IPS-18a (cell line): ENCODE measurements at regions not wholly inside any gene's neighbourhood (a gene's known extent, or its start where the extent isn't known, plus 50 kb on each side); places are given as distances from the start of the nearest gene placed in this dataset.

Experiments used
- H3K27ac ChIP-seq: one replicate; pipeline ENCODE4 v1.5.1; 2013; ENCODE audit warnings: low read length
- H3K27me3 ChIP-seq: one replicate; pipeline ENCODE4 v1.6.1; 2013; ENCODE audit warnings: mild to moderate bottlenecking, low read length; ENCODE audit not compliant: control insufficient read depth, insufficient read depth
- H3K36me3 ChIP-seq: one replicate; pipeline ENCODE4 v1.6.1; 2013; ENCODE audit warnings: low read depth, low read length; ENCODE audit not compliant: control insufficient read depth
- H3K4me1 ChIP-seq: one replicate; pipeline ENCODE4 v1.6.1; 2013; ENCODE audit warnings: low read depth, low read length; ENCODE audit not compliant: control insufficient read depth
- H3K4me3 ChIP-seq: one replicate; pipeline ENCODE4 v1.5.1; 2013; ENCODE audit warnings: low read length
- H3K9ac ChIP-seq: one replicate; pipeline ENCODE4 v1.6.1; 2013; ENCODE audit warnings: mild to moderate bottlenecking, low read length, moderate library complexity
- H3K9me3 ChIP-seq: one replicate; pipeline ENCODE4 v1.6.1; 2013; ENCODE audit warnings: low read depth, low read length; ENCODE audit not compliant: control insufficient read depth

DNA sequence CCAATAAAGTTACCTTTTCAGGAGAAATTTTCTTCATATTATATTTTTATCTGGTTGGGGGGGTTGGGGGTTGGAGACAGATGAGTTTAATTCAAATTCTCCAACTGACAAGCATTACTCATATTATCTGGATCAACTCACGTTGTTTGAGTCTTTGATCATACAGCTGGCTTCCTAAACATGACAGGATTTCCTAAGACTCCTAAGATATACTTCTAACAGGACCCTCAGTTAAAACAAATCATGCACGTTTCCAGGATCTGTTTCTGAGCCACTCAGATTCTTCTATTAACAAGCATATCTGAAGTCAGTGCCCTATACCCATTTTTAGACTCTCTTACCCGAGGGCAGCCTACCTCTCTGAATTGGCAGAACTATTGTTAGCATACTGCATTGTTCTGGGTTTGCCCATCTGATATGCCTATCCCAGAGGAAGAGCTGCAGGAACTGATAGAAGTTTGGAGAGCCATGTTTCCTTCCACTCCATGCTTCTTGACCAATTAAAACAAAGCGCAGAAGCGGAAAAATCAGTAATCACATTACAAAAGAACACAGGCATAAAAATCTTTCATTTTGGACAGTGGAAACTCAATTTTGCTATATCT, 653.9 kb downstream of the LTN1 start:
- no peak overlapping the region for H3K27ac ChIP-seq
- H3K9ac ChIP-seq = no peak overlapping the region
- H3K9me3 ChIP-seq = no peaks in the 10 kb centered on the region
- no peaks in the 10 kb centered on the region for H3K36me3 ChIP-seq
- peaks cover 5% of the 10 kb centered on the region for H3K4me1 ChIP-seq
- no peaks in the 10 kb centered on the region for H3K27me3 ChIP-seq
- no peak overlapping the region for H3K4me3 ChIP-seq

DNA sequence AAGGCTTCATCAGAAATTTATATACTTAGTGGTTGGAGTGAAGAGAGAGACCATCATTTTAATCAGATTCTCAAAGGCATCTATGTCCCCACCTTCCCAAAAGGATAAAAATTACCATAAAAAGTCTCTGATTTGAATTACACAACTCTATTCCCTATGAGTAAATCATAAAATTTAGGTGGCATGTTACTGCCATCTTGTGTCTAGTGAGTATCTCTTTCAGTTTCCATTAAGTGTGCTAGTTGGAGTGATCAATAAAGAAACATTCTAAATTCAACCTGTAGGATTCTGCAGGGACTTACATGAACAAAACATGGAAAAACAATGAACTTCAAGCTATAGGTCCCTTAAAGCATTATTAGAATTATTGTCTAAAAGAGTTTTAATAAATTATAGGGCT, 655.4 kb downstream of the LTN1 start:
- no peaks in the 10 kb centered on the region for H3K9me3 ChIP-seq
- peaks cover 5% of the 10 kb centered on the region for H3K4me1 ChIP-seq
- H3K36me3 ChIP-seq = no peaks in the 10 kb centered on the region
- no peaks in the 10 kb centered on the region for H3K27me3 ChIP-seq
- no peak overlapping the region for H3K4me3 ChIP-seq
- H3K9ac ChIP-seq = no peak overlapping the region
- no peak overlapping the region for H3K27ac ChIP-seq

DNA sequence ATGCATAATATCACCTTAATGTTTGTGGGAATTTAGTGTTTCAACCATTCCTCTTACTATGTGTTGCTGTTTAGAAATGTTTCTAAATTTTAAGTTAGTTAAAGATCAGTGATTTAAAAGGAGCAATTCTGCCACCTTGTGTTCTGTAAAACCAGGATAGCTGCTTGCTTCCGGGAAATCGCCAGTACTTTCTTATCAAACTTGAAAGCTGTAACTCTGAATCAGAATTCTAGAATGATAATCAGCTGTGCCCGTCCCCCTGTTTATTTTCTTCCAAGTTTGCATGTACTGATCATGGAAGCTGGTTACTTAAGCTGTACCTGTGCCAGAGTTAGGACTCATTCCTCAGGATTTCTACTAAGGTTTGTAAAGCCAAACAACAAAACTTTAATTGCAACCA, 656.4 kb downstream of the LTN1 start:
- Histone ChIP-seq H3K27me3 (no peaks in the 10 kb centered on the region), H3K27ac (no peak overlapping the region)

DNA sequence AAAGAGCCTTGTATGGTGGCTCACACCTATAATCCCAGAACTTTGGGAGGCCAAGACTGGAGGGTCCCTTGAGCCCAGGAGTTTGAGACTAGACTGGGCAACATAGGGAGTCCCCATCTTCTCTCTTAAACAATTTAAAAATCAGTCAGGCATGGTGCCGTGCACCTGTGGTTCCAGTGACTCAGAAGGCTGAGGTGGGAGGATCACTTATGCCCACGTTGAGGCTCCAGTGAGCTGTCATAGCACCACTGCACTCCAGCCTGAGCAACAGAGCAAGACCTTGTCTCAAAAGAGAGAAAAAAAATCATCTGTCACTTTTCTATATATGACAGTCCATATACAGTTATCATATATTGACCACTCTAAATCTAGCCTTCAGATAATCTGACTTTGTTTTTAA, 658.3 kb downstream of the LTN1 start:
- Histone ChIP-seq H3K27ac (no peak overlapping the region), H3K27me3 (no peaks in the 10 kb centered on the region), H3K36me3 (no peaks in the 10 kb centered on the region), H3K9ac (no peak overlapping the region), H3K4me1 (peaks cover 5% of the 10 kb centered on the region), H3K4me3 (no peak overlapping the region), H3K9me3 (no peaks in the 10 kb centered on the region)

More for the DNA sequence above, 656.4 kb downstream of the LTN1 start:
- H3K9ac ChIP-seq = no peak overlapping the region
- H3K4me3 ChIP-seq = no peak overlapping the region
- peaks cover 5% of the 10 kb centered on the region for H3K4me1 ChIP-seq
- H3K36me3 ChIP-seq = no peaks in the 10 kb centered on the region
- no peaks in the 10 kb centered on the region for H3K9me3 ChIP-seq

DNA sequence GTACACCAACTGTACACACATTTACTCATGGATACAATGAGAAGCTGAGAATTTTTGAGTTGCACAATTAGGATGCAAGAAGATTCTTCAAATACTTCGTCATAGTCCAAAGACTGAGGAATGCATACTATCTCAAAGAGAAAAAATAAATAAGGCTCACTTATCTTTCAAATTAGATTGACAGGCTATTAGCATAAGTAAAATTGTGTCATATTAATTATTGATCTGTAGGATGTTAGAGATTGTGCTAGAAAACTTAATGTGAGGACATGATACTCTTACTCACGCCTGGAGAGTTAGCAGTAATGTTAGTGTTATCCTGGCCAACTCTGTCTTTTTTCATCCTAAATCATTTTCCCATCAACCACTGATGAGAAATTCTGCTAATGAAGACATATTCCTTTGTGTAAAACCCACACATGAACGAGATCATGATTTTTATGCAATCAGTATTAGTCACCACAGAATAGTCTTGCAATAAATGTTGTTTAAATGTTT, 659.0 kb downstream of the LTN1 start:
- H3K9ac ChIP-seq = no peak overlapping the region
- H3K4me3 ChIP-seq = no peak overlapping the region
- peaks cover 5% of the 10 kb centered on the region for H3K4me1 ChIP-seq
- H3K9me3 ChIP-seq = no peaks in the 10 kb centered on the region
- H3K36me3 ChIP-seq = no peaks in the 10 kb centered on the region
- no peaks in the 10 kb centered on the region for H3K27me3 ChIP-seq
- H3K27ac ChIP-seq = no peak overlapping the region

DNA sequence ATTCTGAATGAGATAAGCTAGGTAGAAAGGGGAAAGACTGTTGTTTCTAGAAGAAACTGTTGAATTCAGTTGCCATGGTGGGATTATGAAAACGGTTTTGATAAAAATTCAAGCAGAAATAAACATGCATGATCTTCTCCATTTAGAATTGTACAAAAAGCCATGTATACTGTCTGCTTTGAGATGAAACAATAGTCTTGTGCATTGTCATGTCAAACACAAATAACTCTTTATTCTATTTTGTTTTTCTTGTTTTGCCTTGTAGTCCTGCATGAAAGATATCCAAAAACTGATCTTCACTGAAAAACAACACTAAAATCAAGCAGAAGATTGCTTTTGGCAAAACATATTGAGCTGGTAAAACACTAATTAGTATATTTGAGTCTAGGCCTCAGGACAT, 659.9 kb downstream of the LTN1 start:
- peaks cover 5% of the 10 kb centered on the region for H3K9me3 ChIP-seq

DNA sequence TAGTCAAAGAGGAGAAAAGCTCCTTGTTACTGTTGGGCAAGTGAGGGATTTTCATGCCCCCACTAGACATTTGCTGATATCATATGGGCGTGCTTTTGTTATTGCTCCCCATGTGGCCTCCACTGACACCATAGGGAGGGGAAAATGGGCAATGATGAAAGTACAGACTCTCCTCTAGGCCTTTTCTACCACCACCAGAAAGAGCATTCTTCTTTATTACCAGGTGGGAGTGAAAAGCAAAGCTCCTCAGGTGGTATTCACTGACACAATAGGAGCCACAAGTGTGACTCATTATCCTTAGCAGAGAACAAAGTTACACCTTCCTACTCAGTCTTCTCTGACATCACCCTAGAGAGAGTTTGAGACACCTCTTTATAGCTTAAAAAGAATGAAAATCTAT, 667.1 kb downstream of the LTN1 start:
- H3K4me3 ChIP-seq = no peak overlapping the region
- no peak overlapping the region for H3K9ac ChIP-seq
- peak overlapping the region; percentile 68 for H3K27ac ChIP-seq

More for the DNA sequence above, 659.9 kb downstream of the LTN1 start:
- no peaks in the 10 kb centered on the region for H3K27me3 ChIP-seq
- no peak overlapping the region for H3K4me3 ChIP-seq
- no peak overlapping the region for H3K9ac ChIP-seq
- H3K36me3 ChIP-seq = no peaks in the 10 kb centered on the region
- H3K4me1 ChIP-seq = peaks cover 5% of the 10 kb centered on the region
- no peak overlapping the region for H3K27ac ChIP-seq

DNA sequence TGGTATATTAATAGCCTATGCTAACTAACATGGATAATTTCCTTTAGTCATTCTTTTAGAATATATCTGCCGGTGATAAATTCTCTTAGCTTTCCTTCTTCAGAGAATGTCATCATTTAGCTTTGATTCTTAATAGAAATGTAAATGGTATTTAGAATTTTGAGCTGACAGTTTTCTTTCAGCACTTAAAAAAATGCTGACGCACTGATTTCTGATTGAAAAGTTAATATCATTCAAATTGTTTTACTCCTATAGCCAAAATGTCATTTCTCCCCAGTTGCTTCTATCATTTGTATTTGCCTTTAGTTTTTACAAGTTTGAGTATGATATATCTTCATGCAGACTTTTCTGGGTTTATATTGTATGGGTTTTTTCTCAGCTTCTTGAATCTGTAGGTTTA, 668.0 kb downstream of the LTN1 start:
- no peak overlapping the region for H3K9ac ChIP-seq
- peak overlapping the region; percentile 57 for H3K27ac ChIP-seq
- H3K9me3 ChIP-seq = peaks cover 5% of the 10 kb centered on the region
- no peak overlapping the region for H3K4me3 ChIP-seq
- H3K27me3 ChIP-seq = no peaks in the 10 kb centered on the region
- peaks cover 25% of the 10 kb centered on the region for H3K4me1 ChIP-seq
- H3K36me3 ChIP-seq = no peaks in the 10 kb centered on the region

More for the DNA sequence above, 667.1 kb downstream of the LTN1 start:
- Histone ChIP-seq H3K4me1 (peaks cover 25% of the 10 kb centered on the region), H3K36me3 (no peaks in the 10 kb centered on the region), H3K9me3 (peaks cover 5% of the 10 kb centered on the region), H3K27me3 (no peaks in the 10 kb centered on the region)

DNA sequence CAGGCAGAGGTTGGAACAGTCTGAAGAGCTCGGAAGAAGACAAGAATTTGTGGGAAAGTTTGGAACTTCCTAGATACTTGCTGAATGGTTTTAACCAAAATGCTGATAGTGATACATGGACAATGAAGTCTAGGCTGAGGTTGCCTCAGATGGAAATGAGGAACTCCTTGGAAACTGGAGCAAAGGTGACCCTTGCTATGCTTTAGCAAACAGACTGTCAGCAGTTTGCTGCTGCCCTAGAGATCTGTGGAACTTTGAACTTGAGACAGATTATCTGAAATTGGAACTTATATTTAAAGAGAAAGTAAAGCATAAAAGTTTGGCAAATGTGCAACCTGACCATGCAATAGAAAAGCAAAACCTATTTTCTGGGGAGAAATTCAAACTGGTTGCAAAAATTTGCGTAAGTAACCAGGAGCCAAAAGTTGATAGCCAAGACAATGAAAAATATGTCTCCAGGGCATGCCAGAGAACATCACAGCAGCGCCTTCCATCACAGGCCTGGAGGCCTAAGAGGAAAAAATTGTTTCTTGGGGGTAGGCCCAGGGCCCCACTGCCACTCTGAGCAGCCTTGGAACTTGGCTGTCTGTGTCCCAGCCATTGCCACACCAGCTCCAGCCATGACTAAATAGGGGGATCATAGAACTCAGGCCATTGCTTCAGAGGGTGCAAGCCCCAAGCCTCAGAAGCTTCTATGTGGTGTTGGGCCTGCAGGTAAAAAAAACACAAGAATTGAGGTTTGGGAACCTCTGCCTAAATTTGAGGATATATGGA, 675.3 kb downstream of the LTN1 start:
- Histone ChIP-seq H3K9me3 (no peaks in the 10 kb centered on the region), H3K4me3 (no peak overlapping the region), H3K27ac (no peak overlapping the region), H3K36me3 (no peaks in the 10 kb centered on the region), H3K4me1 (no peaks in the 10 kb centered on the region), H3K27me3 (no peaks in the 10 kb centered on the region), H3K9ac (no peak overlapping the region)

DNA sequence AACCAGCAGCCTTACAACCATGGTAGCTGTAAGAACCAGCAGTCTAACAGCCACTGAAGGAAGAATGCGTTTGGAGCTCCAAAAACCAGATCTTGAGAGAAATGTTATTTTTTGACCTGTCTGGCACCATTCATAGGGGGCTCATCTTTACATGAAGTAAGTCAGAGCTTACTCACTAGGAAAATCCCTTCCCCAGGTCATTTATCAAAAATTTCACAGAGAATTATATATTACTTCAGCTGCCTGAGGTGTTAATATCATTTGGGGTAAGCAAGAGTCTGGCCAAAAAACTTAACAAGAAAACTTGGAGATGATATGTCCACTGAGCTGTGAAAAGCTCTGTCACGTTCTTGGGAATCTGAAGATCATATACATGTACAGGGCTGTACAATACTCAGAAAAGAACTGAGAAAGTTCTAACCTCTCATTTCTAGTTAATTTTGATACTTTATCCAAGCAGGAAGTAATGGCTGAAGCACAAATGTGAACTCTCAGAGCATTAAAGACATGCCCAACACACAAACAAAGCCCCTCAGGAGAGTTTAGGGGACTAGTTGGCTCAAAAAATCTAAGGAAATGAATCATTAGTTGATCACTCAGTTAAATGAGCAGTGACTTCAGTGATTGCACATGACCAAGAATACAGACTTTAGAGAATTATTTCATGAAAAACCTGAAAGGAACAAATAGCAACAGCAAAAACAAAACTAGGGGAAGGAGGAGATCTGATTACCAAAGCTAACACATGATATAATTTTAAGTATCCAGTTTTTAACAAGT, 681.1 kb downstream of the LTN1 start:
- Histone ChIP-seq H3K36me3 (no peaks in the 10 kb centered on the region), H3K4me3 (no peak overlapping the region), H3K27ac (no peak overlapping the region)

DNA sequence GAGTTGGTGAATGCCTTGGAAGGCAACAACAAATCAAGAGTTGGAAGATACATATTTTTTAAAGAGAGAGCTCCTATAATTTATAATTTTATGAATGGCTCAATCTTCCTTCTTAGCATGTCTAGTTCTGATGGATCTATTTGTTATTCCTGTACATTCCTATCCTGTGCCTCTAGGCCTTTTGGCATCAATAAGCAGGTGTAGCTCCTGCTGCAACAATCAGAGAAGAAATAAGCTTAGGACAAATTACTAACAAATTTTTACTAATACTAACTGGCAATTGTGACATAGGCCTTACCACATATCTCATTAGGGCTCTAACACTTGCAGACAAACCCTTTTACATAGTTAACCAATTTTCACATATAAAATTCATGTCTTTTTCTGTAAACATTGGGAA, 682.0 kb downstream of the LTN1 start:
- Histone ChIP-seq H3K27me3 (no peaks in the 10 kb centered on the region), H3K4me3 (no peak overlapping the region), H3K36me3 (no peaks in the 10 kb centered on the region), H3K4me1 (no peaks in the 10 kb centered on the region), H3K9me3 (no peaks in the 10 kb centered on the region), H3K9ac (no peak overlapping the region), H3K27ac (no peak overlapping the region)

More for the DNA sequence above, 681.1 kb downstream of the LTN1 start:
- no peaks in the 10 kb centered on the region for H3K27me3 ChIP-seq
- no peaks in the 10 kb centered on the region for H3K9me3 ChIP-seq
- H3K4me1 ChIP-seq = no peaks in the 10 kb centered on the region
- no peak overlapping the region for H3K9ac ChIP-seq
